Esophagus squamous epithelium (tissue), 4 donors: ENCODE measurements at regions not wholly inside any gene's neighbourhood (a gene's known extent, or its start where the extent isn't known, plus 50 kb on each side); places are given as distances from the start of the nearest gene placed in this dataset.

Experiments
- CTCF ChIP-seq, 6 experiments: fragments of 450-650 bp in 4 of 6; fragments of 200-600 bp in 2 of 6; sonication (generic) in 2 of 6; IDR thresholded peaks; one replicate each; pipeline ENCODE4 v1.5.1; 2016 to 2019; ENCODE audit warnings: antibody characterized with exemption in 6 of 6, mild to moderate bottlenecking in 4 of 6, moderate library complexity in 4 of 6
- POLR2A ChIP-seq, 4 donors: fragments of 450-650 bp; IDR thresholded peaks; one replicate each; pipeline ENCODE4 v1.6.1; 2017; ENCODE audit warnings: antibody characterized with exemption in 4 of 4, mild to moderate bottlenecking in 4 of 4, moderate library complexity in 3 of 4

GRCh38 chr18:78733762-78734613 lies 245.6 kb upstream of the SALL3 start:
- TF ChIP-seq POLR2A (IDR thresholded peaks at IDR 0.05) = no peak
- TF ChIP-seq CTCF (IDR thresholded peaks at IDR 0.05) = no peak
